GM19452 (cell line): ENCODE measurements at regions not wholly inside any gene's neighbourhood (a gene's known extent, or its start where the extent isn't known, plus 50 kb on each side); places are given as distances from the start of the nearest gene placed in this dataset.
"Not testable (repeated sequence)": the region's sequence is repeated elsewhere in the genome, so short reads cannot be mapped to it uniquely, and the experiment has no call there.

Experiments used
- ATAC-seq: cut with Tn5 transposase; IDR thresholded peaks from one replicate; pipeline ENCODE4 v1.9.1; 2021; ENCODE audit not compliant: unreplicated experiment

- no peak for ATAC-seq
These were observed 360.4 kb upstream of the KCNH7 start for GRCh38 chr2:163198972-163199371.

DNA sequence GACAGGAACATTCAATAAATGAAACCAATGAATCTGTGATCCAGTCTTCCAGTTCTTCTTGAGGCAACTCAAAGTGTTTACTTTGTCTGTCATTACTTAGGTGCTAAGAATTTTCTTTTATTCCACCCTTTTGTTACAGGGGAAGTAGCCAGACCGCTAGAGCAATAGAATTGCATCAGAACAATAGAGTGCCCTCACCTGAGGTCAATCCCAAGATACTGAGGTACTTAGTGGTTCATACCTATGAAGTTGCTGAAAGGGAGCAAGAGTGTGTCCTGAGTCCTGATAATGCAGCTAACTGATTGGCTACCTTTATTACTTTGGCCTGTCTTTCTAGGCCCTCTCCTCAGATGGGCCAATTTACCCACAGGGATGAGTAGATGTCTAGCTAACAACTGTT is 359.4 kb upstream of the KCNH7 start:
- ATAC-seq = no peak

DNA sequence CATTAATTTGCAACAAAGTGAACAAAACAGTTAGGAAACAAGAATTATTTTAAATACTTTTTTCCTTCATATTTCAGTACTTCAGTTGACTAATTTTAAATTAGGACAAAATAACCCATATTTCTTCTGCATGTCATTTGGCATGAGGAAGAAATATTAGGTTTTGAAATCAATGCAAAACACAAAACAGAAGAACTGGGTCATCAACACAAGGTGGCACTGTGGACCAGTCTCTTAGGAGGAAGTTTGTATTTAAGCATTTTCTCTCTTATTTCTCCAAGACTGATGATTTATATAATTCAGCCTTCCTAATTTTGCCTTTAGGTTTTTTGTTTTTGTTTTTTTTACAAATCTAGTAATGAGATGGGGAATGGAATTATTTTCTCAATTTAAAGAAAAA is 352.8 kb upstream of the KCNH7 start:
- ATAC-seq = no peak

DNA sequence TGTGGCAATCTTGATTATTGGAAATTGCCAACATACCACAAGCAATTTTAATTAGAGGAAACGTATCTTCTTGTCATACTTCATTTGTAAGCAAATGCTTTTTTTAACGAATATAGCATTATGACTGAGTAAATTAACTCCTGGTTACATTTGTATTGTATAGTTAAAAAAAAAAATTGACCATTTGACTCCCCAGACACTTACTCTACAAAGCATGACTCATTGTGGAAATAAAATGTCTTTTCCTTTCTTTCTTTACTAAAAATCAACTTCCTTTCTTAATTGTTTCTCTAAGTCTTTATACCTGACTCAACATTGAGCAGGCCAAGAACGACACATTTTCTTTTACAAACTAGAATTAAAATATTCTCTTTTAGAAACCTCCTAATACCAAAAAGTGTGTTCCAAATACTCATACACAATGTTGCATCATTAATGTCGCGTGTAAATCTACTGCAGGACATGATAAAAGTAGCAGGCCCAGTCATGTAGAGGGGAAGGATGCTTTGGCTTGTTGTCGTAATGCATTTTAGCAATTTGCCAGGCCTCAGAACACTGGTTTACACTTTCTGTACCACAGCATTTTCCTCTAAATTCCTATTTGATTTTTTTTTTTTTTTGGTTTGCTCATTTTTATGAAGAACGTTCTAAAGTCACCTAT is 349.6 kb upstream of the KCNH7 start:
- no peak for ATAC-seq

DNA sequence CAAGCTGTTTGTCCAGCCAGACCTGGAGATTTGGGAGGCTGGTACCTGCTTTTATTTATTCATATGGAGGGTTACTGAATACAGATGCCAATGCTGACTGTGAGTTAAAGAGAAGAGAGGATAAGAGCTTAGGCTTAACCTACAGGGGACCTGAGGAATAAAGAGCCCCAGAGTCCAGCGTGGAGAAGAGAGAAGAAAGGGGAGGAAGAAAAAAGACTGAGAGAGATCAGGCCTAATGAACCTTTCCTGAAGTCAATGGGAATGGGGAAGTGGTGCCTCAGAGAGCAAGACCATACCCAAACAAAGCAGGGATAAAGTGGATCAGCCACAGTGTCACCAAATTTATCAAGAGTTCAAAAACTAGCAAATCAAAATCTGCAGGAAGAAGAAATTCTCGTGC is 348.6 kb upstream of the KCNH7 start:
- no peak for ATAC-seq

- no peak for ATAC-seq
These were observed 346.6 kb upstream of the KCNH7 start for GRCh38 chr2:163185160-163185559.

DNA sequence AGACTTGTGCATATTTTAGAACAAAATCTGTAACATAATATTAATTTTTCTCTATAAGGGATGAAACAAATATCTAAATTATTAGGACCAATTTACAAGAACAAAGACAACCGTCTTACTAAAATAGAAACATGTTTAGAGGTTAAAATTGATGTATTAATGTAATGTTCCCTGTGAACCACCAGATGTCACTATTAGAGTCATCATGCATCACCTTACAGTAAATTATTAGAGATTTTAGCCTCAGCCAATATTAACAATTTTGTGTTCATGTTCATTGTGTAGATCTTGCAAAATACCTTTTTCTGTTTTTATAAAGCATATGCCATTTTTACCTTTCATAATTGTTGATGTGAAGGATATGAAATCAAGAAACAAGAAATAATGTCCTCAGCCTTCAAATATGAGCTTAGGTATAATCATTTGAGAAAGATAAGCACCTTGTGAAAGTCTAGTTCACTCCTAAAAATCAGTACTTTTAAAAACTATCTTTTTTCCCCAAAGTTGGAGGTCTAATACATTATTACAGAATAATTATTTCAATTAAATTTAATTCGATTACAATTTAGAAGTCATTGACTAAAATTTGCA is 344.3 kb upstream of the KCNH7 start:
- no peak for ATAC-seq

GRCh38 chr2:163177592-163177991 is 339.0 kb upstream of the KCNH7 start:
- no peak for ATAC-seq

DNA sequence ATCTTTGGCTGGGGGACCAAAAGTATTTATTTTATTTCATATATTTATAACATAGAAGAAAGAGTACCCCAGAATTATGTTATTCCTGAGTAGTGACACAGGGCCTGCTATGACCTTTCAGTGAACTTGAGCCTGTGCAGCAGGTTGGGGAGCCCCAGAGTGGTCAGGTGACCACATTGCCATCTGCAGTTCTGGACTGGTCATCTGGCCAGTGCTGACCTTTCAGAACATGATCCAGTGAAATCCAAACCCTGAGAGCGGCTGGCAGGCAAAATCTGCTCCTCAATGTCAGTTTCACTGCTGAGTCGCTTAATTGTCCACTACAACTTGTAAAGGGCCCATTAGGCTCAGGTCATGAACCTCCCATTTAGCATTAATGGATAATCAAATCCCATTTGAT is 336.7 kb upstream of the KCNH7 start:
- ATAC-seq = no peak

- ATAC-seq = no peak
These were observed 335.0 kb upstream of the KCNH7 start for GRCh38 chr2:163173591-163173990.

- ATAC-seq = no peak
These were observed 333.4 kb upstream of the KCNH7 start for GRCh38 chr2:163171786-163172530.

DNA sequence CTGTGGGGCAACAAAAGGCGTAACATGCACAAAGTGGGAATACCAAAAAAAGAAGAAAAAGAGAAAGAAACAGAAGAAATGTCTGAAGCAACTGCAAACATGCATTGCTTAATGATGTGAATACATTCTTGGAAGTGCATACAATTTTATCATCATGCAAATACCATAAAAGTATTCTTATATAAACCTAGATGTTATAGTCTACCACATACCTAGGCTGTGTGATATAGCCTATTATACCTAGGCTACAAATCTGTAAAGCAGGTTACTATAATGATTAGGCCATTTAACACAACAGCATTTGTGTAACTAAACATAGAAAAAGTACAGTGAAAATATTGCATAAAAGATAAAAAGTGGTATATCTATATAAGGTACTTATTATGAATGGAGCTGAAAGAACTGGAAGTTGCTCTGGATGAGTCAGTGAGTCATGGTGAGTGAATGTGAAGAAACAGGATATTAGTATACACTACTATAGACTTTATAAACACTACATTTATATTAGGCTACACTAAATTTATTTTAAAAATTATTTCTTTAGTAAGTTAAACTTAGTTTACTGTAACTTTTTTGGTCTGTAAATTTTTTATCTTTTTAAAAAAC is 319.4 kb upstream of the KCNH7 start:
- ATAC-seq = no peak

DNA sequence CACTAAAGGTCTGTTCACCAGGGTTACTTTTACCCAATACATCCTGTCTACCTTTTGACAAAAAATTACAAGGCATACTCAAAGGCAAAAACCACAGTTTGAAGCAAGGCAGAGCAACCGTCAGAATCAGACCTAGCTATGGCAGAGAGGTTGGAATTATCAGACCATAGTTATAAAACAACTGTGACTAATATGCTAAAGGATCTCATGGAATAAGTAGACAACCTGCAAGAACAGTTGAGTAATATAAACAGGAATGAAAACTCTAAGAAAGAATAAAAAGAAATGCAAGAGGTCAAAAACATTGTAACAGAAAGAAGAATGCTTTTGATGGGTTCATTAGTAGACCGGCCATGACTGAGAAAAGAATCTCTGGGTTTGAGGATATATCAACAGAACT is 318.8 kb upstream of the KCNH7 start:
- ATAC-seq = no peak

GRCh38 chr2:163155925-163156324 is 317.4 kb upstream of the KCNH7 start:
- ATAC-seq = no peak

- ATAC-seq = peak; percentile 78
These were observed 316.8 kb upstream of the KCNH7 start for GRCh38 chr2:163155279-163155883.

GRCh38 chr2:163142618-163143017 is 304.1 kb upstream of the KCNH7 start:
- no peak for ATAC-seq

- no peak for ATAC-seq
These were observed 300.4 kb upstream of the KCNH7 start for GRCh38 chr2:163138947-163139346.

DNA sequence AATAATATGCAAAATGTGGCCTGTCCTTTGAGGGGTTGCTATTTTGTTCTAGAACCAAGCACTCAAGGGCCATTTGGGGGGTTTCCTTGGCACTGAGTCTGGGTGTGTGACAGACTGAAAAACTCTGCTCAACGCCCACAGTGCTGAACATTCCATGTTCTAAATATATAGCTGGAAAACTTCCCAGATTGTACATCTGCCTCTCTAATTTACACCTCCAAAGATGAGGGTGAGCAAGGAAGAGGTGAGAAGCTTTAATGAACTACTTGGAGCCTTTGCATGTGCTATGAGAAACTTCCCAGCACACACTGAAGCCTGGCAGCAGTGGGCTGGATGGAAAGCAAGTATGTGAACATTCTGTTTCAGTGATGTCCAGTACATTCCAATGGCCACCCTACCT is 296.7 kb upstream of the KCNH7 start:
- no peak for ATAC-seq

GRCh38 chr2:163133602-163134001 is 295.0 kb upstream of the KCNH7 start:
- no peak for ATAC-seq

GRCh38 chr2:163132850-163133249 is 294.3 kb upstream of the KCNH7 start:
- peak; percentile 49 for ATAC-seq

- not testable (repeated sequence) for ATAC-seq
These were observed 293.6 kb upstream of the KCNH7 start for GRCh38 chr2:163132207-163132606.

DNA sequence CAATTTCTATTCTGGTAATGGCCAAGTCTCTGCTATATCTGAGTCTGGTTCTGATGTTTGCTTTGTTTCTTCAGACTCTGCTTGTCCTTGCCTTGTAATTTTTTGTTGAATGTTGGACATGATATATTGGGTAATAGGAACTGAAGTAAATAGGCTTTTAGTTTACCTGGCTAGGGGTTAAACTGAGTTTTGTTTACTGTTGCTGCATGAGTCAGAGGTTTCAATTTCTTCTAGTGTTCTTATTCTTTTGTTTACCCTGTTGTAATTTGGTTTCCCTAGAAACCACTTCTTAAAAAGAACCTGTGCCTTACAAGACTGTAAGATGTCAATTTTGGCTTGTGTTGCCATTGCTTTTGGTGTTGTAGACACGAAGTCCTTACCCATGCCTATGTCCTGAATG is 285.0 kb upstream of the KCNH7 start:
- ATAC-seq = no peak
